Astrocyte (in vitro differentiated cells and primary cell): ENCODE measurements at regions not wholly inside any gene's neighbourhood (a gene's known extent, or its start where the extent isn't known, plus 50 kb on each side); places are given as distances from the start of the nearest gene placed in this dataset.

Experiments used
- EZH2 ChIP-seq: IDR thresholded peaks from 2 replicates; pipeline ENCODE4 v1.6.1; 2012; ENCODE audit warnings: mild to moderate bottlenecking, low read length, inconsistent platforms; ENCODE audit not compliant: insufficient read depth
- TF ChIP-seq, protein P1 (sequence below): IDR thresholded peaks from 2 replicates; pipeline ENCODE4 v1.5.1; 2011; ENCODE audit warnings: low read depth, mild to moderate bottlenecking, inconsistent platforms, low read length, moderate library complexity; ENCODE audit not compliant: insufficient read depth

- TF ChIP-seq, protein P1, sequence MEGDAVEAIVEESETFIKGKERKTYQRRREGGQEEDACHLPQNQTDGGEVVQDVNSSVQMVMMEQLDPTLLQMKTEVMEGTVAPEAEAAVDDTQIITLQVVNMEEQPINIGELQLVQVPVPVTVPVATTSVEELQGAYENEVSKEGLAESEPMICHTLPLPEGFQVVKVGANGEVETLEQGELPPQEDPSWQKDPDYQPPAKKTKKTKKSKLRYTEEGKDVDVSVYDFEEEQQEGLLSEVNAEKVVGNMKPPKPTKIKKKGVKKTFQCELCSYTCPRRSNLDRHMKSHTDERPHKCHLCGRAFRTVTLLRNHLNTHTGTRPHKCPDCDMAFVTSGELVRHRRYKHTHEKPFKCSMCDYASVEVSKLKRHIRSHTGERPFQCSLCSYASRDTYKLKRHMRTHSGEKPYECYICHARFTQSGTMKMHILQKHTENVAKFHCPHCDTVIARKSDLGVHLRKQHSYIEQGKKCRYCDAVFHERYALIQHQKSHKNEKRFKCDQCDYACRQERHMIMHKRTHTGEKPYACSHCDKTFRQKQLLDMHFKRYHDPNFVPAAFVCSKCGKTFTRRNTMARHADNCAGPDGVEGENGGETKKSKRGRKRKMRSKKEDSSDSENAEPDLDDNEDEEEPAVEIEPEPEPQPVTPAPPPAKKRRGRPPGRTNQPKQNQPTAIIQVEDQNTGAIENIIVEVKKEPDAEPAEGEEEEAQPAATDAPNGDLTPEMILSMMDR, result no peak
- no peak for TF ChIP-seq EZH2
These were observed 322.8 kb downstream of the ANKRD30A start for GRCh38 chr10:37448161-37448560.
